ENCODE measurements at regions not wholly inside any gene's neighbourhood (a gene's known extent, or its start where the extent isn't known, plus 50 kb on each side); places are given as distances from the start of the nearest gene placed in this dataset.
"Not testable (repeated sequence)": the region's sequence is repeated elsewhere in the genome, so short reads cannot be mapped to it uniquely, and the experiment has no call there.

DNA sequence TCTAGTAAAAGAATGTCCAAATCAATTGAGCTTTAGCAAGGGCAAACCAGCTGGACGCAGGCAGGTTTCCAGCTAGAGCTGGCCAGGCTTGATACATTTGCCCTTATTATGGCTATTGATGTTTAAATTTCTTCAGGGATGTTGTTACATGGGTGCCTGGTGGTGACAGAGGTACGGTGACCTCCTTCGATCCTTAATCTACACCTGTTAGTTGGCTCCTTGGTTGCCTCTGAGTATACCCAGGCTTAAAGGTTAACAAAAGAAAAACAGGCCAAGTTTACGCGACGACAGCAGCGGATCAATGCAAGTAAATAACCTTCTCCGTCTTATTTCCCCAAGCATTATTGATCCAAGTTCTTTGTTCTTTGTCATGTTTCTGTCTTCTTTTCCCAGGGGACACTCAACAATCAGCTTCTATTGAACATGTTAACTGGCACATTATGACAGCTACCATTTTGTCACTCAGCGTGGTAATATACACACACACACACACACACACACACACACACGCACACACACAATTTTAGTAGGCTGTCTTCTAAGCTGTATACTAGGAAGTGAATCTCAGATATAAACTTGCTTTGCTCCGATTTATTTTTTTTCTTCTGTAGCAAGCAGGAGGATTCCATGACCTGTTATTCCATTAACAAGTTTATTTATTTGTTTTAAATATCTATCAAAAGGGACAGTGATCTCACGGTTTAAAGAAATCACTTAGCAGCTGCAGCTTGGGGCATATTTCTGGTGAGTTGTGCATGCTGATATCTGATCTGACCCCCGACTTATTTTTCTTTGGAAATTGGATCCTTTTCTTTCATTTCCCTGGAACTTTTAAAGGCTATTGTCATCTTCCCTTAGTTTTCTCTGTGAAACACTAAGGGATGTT lies 844.7 kb downstream of the MCTP2 start:
- TF ChIP-seq CTCF (IDR thresholded peaks at IDR 0.05) (no peak), POLR2A (IDR thresholded peaks at IDR 0.05) (no peak)
- 65 to 69% methylated on average over 13 of the region's 13 CpGs for WGBS, 2 donors
- DNase-seq = no peak
- no peak overlapping the region for H3K27ac ChIP-seq
- no peaks in the 10 kb centered on the region for H3K9me3 ChIP-seq
- no peaks in the 10 kb centered on the region for H3K36me3 ChIP-seq
- no peak overlapping the region for H3K4me3 ChIP-seq
- no peaks in the 10 kb centered on the region for H3K27me3 ChIP-seq
- H3K4me1 ChIP-seq = no peaks in the 10 kb centered on the region
- intact Hi-C loops (cut with DNase I) = no loop called here

- no peaks in the 10 kb centered on the region for H3K27me3 ChIP-seq
- H3K4me1 ChIP-seq = no peaks in the 10 kb centered on the region
- intact Hi-C loops (cut with DNase I) = no loop called here
- H3K27ac ChIP-seq = no peak overlapping the region
- no peak for DNase-seq
- no peak overlapping the region for H3K4me3 ChIP-seq
- no peaks in the 10 kb centered on the region for H3K9me3 ChIP-seq
- no peaks in the 10 kb centered on the region for H3K36me3 ChIP-seq
- TF ChIP-seq POLR2A (IDR thresholded peaks at IDR 0.05) (no peak), CTCF (IDR thresholded peaks at IDR 0.05) (no peak)
These were observed 845.3 kb downstream of the MCTP2 start for GRCh38 chr15:95076678-95076990.

GRCh38 chr15:95078003-95078402 lies 846.6 kb downstream of the MCTP2 start:
- intact Hi-C loops (cut with DNase I) = no loop called here
- H3K27ac ChIP-seq = peak overlapping the region in 1 of 4 donors; percentile 5
- H3K4me3 ChIP-seq = no peak overlapping the region
- TF ChIP-seq CTCF (IDR thresholded peaks at IDR 0.05) (no peak), POLR2A (IDR thresholded peaks at IDR 0.05) (no peak)
- no peaks in the 10 kb centered on the region for H3K9me3 ChIP-seq
- no peak for DNase-seq
- no peaks in the 10 kb centered on the region for H3K4me1 ChIP-seq
- no peaks in the 10 kb centered on the region for H3K36me3 ChIP-seq
- H3K27me3 ChIP-seq = no peaks in the 10 kb centered on the region
- 36 to 45% methylated on average over 2 of the region's 2 CpGs for WGBS, 2 donors

- WGBS, 2 donors = 67 to 71% methylated on average over 1 of the region's 1 CpG
- H3K27ac ChIP-seq; intact Hi-C loops (cut with DNase I): not testable (repeated sequence)
These were observed 848.9 kb downstream of the MCTP2 start for GRCh38 chr15:95080228-95080627.

GRCh38 chr15:95085056-95085455 lies 853.7 kb downstream of the MCTP2 start:
- Histone ChIP-seq H3K36me3 (no peaks in the 10 kb centered on the region), H3K27ac (no peak overlapping the region), H3K4me3 (no peak overlapping the region), H3K9me3 (no peaks in the 10 kb centered on the region), H3K27me3 (no peaks in the 10 kb centered on the region), H3K4me1 (no peaks in the 10 kb centered on the region)
- intact Hi-C loops (cut with DNase I) = no loop called here
- WGBS, 2 donors = 70 to 85% methylated on average over 1 of the region's 1 CpG
- TF ChIP-seq POLR2A (IDR thresholded peaks at IDR 0.05) (no peak), CTCF (IDR thresholded peaks at IDR 0.05) (no peak)
- DNase-seq = no peak

More at GRCh38 chr15:95080228-95080627, 848.9 kb downstream of the MCTP2 start:
- not testable (repeated sequence) for H3K9me3 ChIP-seq, H3K27me3 ChIP-seq, DNase-seq, H3K4me1 ChIP-seq, H3K36me3 ChIP-seq, H3K4me3 ChIP-seq
